SK-N-SH (cell line): ENCODE measurements at regions not wholly inside any gene's neighbourhood (a gene's known extent, or its start where the extent isn't known, plus 50 kb on each side); places are given as distances from the start of the nearest gene placed in this dataset.

Experiments used
- CHD2 ChIP-seq: fragments of 150-350 bp; IDR thresholded peaks from 2 replicates; pipeline ENCODE4 v1.6.1; 2018; ENCODE audit warnings: low read length; ENCODE audit not compliant: partially characterized antibody
- EP300 ChIP-seq, 2 experiments: IDR thresholded peaks; 2 replicates each; pipeline versions ENCODE4 v1.4.0 to v1.6.1; 2012; ENCODE audit warnings: borderline replicate concordance in 1 of 2, low read depth in 1 of 2, low read length in 1 of 2
- FOXM1 ChIP-seq: IDR thresholded peaks from 2 replicates; pipeline ENCODE4 v1.4.0; 2012; ENCODE audit warnings: low read depth, mild to moderate bottlenecking
- POLR2AphosphoS5 ChIP-seq: IDR thresholded peaks from 2 replicates; pipeline ENCODE4 v1.6.1; 2012; ENCODE audit warnings: low read depth, low read length
- RCOR1 ChIP-seq: fragments of 150-350 bp; IDR thresholded peaks from 2 replicates; pipeline ENCODE4 v1.6.1; 2017; ENCODE audit warnings: antibody characterized with exemption, low read length
- RXRA ChIP-seq: IDR thresholded peaks from 2 replicates; pipeline ENCODE4 v1.4.0; 2012; ENCODE audit warnings: low read depth, mild to moderate bottlenecking, borderline replicate concordance
- TF ChIP-seq, protein P1 (sequence below): fragments of 200-600 bp; sonication (generic); IDR thresholded peaks from 2 replicates; pipeline ENCODE4 v1.6.1; 2017; ENCODE audit warnings: antibody characterized with exemption, mild to moderate bottlenecking, moderate library complexity
- TF ChIP-seq, protein P2 (sequence below): IDR thresholded peaks from 2 replicates; pipeline ENCODE4 v1.6.1; 2012; ENCODE audit warnings: mild to moderate bottlenecking, low read depth, low read length, moderate library complexity

DNA sequence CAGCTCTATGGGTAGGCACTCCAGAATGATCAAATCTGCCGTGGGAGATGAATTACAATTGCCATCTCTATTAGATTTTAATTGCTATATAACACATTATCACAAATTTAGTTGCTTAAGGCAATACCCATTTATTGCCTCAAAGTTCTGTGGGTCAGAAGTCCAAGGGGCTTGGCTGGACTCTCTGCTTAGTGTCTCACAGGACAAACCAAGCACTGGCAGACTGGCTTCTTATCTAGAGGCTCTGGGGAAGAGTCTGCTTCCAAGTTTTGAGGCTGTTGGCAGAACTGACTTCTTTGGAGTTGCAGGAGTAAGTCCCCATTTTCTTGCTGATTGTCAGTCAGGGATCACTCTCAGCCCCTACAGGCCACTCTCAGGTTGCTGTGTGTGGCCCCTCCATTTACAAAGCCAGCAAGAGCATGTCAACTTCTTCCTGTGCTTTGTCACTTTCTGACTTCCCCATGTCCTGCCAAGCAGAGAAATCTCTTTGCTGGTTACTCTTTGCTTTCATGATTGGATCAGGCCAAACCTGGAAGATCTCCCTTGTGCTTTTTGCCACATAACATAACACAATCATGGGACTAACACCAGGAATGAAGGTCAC is 93.5 kb upstream of the PRICKLE2 start:
- TF ChIP-seq, protein P1, sequence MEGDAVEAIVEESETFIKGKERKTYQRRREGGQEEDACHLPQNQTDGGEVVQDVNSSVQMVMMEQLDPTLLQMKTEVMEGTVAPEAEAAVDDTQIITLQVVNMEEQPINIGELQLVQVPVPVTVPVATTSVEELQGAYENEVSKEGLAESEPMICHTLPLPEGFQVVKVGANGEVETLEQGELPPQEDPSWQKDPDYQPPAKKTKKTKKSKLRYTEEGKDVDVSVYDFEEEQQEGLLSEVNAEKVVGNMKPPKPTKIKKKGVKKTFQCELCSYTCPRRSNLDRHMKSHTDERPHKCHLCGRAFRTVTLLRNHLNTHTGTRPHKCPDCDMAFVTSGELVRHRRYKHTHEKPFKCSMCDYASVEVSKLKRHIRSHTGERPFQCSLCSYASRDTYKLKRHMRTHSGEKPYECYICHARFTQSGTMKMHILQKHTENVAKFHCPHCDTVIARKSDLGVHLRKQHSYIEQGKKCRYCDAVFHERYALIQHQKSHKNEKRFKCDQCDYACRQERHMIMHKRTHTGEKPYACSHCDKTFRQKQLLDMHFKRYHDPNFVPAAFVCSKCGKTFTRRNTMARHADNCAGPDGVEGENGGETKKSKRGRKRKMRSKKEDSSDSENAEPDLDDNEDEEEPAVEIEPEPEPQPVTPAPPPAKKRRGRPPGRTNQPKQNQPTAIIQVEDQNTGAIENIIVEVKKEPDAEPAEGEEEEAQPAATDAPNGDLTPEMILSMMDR: no peak
- TF ChIP-seq RXRA (no peak), CHD2 (no peak), EP300 (IDR thresholded peaks at IDR 0.05; ENCODE audit: borderline replicate concordance in 1 of 2, low read depth in 1 of 2, low read length in 1 of 2) (no peak), FOXM1 (no peak), RCOR1 (no peak), POLR2AphosphoS5 (no peak)
- TF ChIP-seq, protein P2, sequence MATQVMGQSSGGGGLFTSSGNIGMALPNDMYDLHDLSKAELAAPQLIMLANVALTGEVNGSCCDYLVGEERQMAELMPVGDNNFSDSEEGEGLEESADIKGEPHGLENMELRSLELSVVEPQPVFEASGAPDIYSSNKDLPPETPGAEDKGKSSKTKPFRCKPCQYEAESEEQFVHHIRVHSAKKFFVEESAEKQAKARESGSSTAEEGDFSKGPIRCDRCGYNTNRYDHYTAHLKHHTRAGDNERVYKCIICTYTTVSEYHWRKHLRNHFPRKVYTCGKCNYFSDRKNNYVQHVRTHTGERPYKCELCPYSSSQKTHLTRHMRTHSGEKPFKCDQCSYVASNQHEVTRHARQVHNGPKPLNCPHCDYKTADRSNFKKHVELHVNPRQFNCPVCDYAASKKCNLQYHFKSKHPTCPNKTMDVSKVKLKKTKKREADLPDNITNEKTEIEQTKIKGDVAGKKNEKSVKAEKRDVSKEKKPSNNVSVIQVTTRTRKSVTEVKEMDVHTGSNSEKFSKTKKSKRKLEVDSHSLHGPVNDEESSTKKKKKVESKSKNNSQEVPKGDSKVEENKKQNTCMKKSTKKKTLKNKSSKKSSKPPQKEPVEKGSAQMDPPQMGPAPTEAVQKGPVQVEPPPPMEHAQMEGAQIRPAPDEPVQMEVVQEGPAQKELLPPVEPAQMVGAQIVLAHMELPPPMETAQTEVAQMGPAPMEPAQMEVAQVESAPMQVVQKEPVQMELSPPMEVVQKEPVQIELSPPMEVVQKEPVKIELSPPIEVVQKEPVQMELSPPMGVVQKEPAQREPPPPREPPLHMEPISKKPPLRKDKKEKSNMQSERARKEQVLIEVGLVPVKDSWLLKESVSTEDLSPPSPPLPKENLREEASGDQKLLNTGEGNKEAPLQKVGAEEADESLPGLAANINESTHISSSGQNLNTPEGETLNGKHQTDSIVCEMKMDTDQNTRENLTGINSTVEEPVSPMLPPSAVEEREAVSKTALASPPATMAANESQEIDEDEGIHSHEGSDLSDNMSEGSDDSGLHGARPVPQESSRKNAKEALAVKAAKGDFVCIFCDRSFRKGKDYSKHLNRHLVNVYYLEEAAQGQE: no peak
